NT2/D1 (cell line): ENCODE measurements at regions not wholly inside any gene's neighbourhood (a gene's known extent, or its start where the extent isn't known, plus 50 kb on each side); places are given as distances from the start of the nearest gene placed in this dataset.

Experiments
- DNase-seq: peaks from one replicate; pipeline ENCODE4 v3.0.0-alpha.2; 2011; ENCODE audit warnings: low read depth, low spot score
- H3K27me3 ChIP-seq: 2 replicates; pipeline ENCODE4 v1.6.0; 2011; ENCODE audit warnings: mild to moderate bottlenecking; ENCODE audit not compliant: insufficient read length, insufficient read depth
- H3K36me3 ChIP-seq: 2 replicates; pipeline ENCODE4 v1.6.1; 2011; ENCODE audit warnings: mild to moderate bottlenecking, low read length, mixed read lengths; ENCODE audit not compliant: insufficient read depth, insufficient read length
- H3K4me1 ChIP-seq: 2 replicates; pipeline ENCODE4 v1.5.1; 2011; ENCODE audit not compliant: insufficient read depth, insufficient read length
- H3K4me3 ChIP-seq: 2 replicates; pipeline ENCODE4 v1.5.1; 2011; ENCODE audit warnings: low read depth; ENCODE audit not compliant: insufficient read length
- H3K9ac ChIP-seq: 2 replicates; pipeline ENCODE4 v1.6.0; 2011; ENCODE audit warnings: low read depth; ENCODE audit not compliant: insufficient read length
- H3K9me3 ChIP-seq: 2 replicates; pipeline ENCODE4 v1.5.1; 2011; ENCODE audit warnings: mild to moderate bottlenecking, low read length; ENCODE audit not compliant: insufficient read depth
- SUZ12 ChIP-seq: IDR thresholded peaks from 2 replicates; pipeline ENCODE4 v1.6.1; 2011; ENCODE audit not compliant: insufficient read length, insufficient read depth; ENCODE audit errors: extremely low read depth
- YY1 ChIP-seq: IDR thresholded peaks from 2 replicates; pipeline ENCODE4 v1.6.1; 2011; ENCODE audit not compliant: insufficient read length, insufficient read depth
- ZNF274 ChIP-seq: IDR thresholded peaks from 2 replicates; pipeline ENCODE4 v1.6.1; 2011; ENCODE audit warnings: mild to moderate bottlenecking, low read depth, low read length

- H3K9ac ChIP-seq, result no peak overlapping the region
- no peaks in the 10 kb centered on the region for H3K27me3 ChIP-seq
- no peak for TF ChIP-seq YY1
- no peak for TF ChIP-seq ZNF274
- no peak for TF ChIP-seq SUZ12
- no peak overlapping the region for H3K4me3 ChIP-seq
- DNase-seq, result no peak
- H3K4me1 ChIP-seq, result no peaks in the 10 kb centered on the region
- H3K36me3 ChIP-seq, result no peaks in the 10 kb centered on the region
- H3K9me3 ChIP-seq, result no peaks in the 10 kb centered on the region
Measured at GRCh38 chr12:17108877-17109541, 503.0 kb upstream of the LMO3 start.

- Histone ChIP-seq H3K9me3 (no peaks in the 10 kb centered on the region), H3K36me3 (no peaks in the 10 kb centered on the region), H3K9ac (no peak overlapping the region), H3K4me3 (no peak overlapping the region), H3K27me3 (no peaks in the 10 kb centered on the region), H3K4me1 (no peaks in the 10 kb centered on the region)
- DNase-seq, result no peak
- no peak for TF ChIP-seq YY1
- TF ChIP-seq SUZ12, result no peak
- no peak for TF ChIP-seq ZNF274
Measured at GRCh38 chr12:17104801-17105200, 498.8 kb upstream of the LMO3 start.

GRCh38 chr12:17097674-17098073 is 491.7 kb upstream of the LMO3 start:
- TF ChIP-seq SUZ12 (no peak), ZNF274 (no peak), YY1 (no peak)
- no peak for DNase-seq
- H3K36me3 ChIP-seq, result no peaks in the 10 kb centered on the region

GRCh38 chr12:17084831-17085230 is 478.9 kb upstream of the LMO3 start:
- Histone ChIP-seq H3K36me3 (no peaks in the 10 kb centered on the region), H3K9ac (no peak overlapping the region), H3K27me3 (no peaks in the 10 kb centered on the region), H3K9me3 (peaks cover 17% of the 10 kb centered on the region; the same call in 1 of the 2 replicates), H3K4me1 (no peaks in the 10 kb centered on the region), H3K4me3 (no peak overlapping the region)
- TF ChIP-seq YY1, result no peak
- DNase-seq, result no peak

More at GRCh38 chr12:17097674-17098073, 491.7 kb upstream of the LMO3 start:
- Histone ChIP-seq H3K9ac (no peak overlapping the region), H3K9me3 (no peaks in the 10 kb centered on the region), H3K4me3 (no peak overlapping the region), H3K27me3 (no peaks in the 10 kb centered on the region), H3K4me1 (no peaks in the 10 kb centered on the region)

GRCh38 chr12:17079251-17079909 is 473.4 kb upstream of the LMO3 start:
- no peaks in the 10 kb centered on the region for H3K27me3 ChIP-seq
- no peak overlapping the region for H3K9ac ChIP-seq
- no peaks in the 10 kb centered on the region for H3K4me1 ChIP-seq
- no peaks in the 10 kb centered on the region for H3K9me3 ChIP-seq
- H3K4me3 ChIP-seq, result no peak overlapping the region
- no peaks in the 10 kb centered on the region for H3K36me3 ChIP-seq
- TF ChIP-seq SUZ12 (no peak), YY1 (no peak), ZNF274 (no peak)
- DNase-seq, result no peak

- Histone ChIP-seq H3K9ac (no peak overlapping the region), H3K4me3 (no peak overlapping the region), H3K36me3 (no peaks in the 10 kb centered on the region), H3K9me3 (no peaks in the 10 kb centered on the region), H3K4me1 (no peaks in the 10 kb centered on the region), H3K27me3 (no peaks in the 10 kb centered on the region)
- TF ChIP-seq SUZ12 (no peak), YY1 (no peak), ZNF274 (no peak)
- DNase-seq, result no peak
Measured at GRCh38 chr12:17077594-17077993, 471.6 kb upstream of the LMO3 start.

- Histone ChIP-seq H3K9ac (no peak overlapping the region), H3K4me1 (no peaks in the 10 kb centered on the region), H3K9me3 (no peaks in the 10 kb centered on the region), H3K4me3 (no peak overlapping the region), H3K36me3 (no peaks in the 10 kb centered on the region), H3K27me3 (no peaks in the 10 kb centered on the region)
- no peak for DNase-seq
- no peak for TF ChIP-seq SUZ12
- no peak for TF ChIP-seq YY1
- no peak for TF ChIP-seq ZNF274
Measured at GRCh38 chr12:17076811-17077210, 470.8 kb upstream of the LMO3 start.
